GM19397 (cell line): ENCODE measurements at regions not wholly inside any gene's neighbourhood (a gene's known extent, or its start where the extent isn't known, plus 50 kb on each side); places are given as distances from the start of the nearest gene placed in this dataset.
"Not testable (repeated sequence)": the region's sequence is repeated elsewhere in the genome, so short reads cannot be mapped to it uniquely, and the experiment has no call there.

Experiments used
- ATAC-seq: cut with Tn5 transposase; IDR thresholded peaks from one replicate; pipeline ENCODE4 v1.9.1; 2021; ENCODE audit warnings: mild to moderate bottlenecking, moderate library complexity; ENCODE audit not compliant: unreplicated experiment

- no peak for ATAC-seq
These were observed 144.2 kb upstream of the ZNF804B start for GRCh38 chr7:88615336-88615735.

- no peak for ATAC-seq
These were observed 144.8 kb upstream of the ZNF804B start for GRCh38 chr7:88614736-88615135.

GRCh38 chr7:88610942-88611341 is 148.6 kb upstream of the ZNF804B start:
- ATAC-seq = no peak

- no peak for ATAC-seq
These were observed 158.8 kb upstream of the ZNF804B start for GRCh38 chr7:88600695-88601094.

GRCh38 chr7:88599528-88599927 is 160.0 kb upstream of the ZNF804B start:
- no peak for ATAC-seq

GRCh38 chr7:88597941-88598425 is 161.5 kb upstream of the ZNF804B start:
- ATAC-seq = no peak

GRCh38 chr7:88590963-88591362 is 168.5 kb upstream of the ZNF804B start:
- no peak for ATAC-seq

GRCh38 chr7:88589927-88590326 is 169.6 kb upstream of the ZNF804B start:
- ATAC-seq = no peak

- ATAC-seq = no peak
These were observed 172.6 kb upstream of the ZNF804B start for GRCh38 chr7:88586890-88587289.

- ATAC-seq = no peak
These were observed 173.3 kb upstream of the ZNF804B start for GRCh38 chr7:88586219-88586618.

- no peak for ATAC-seq
These were observed 182.8 kb upstream of the ZNF804B start for GRCh38 chr7:88576720-88577119.

- ATAC-seq = no peak
These were observed 193.3 kb upstream of the ZNF804B start for GRCh38 chr7:88566162-88566729.

- no peak for ATAC-seq
These were observed 194.1 kb upstream of the ZNF804B start for GRCh38 chr7:88565401-88565800.

- ATAC-seq = not testable (repeated sequence)
These were observed 203.1 kb upstream of the ZNF804B start for GRCh38 chr7:88556441-88556840.

GRCh38 chr7:88554847-88555246 is 204.7 kb upstream of the ZNF804B start:
- ATAC-seq = not testable (repeated sequence)

- ATAC-seq = no peak
These were observed 211.1 kb upstream of the ZNF804B start for GRCh38 chr7:88548399-88548798.

- ATAC-seq = no peak
These were observed 212.7 kb upstream of the ZNF804B start for GRCh38 chr7:88546808-88547207.

- ATAC-seq = no peak
These were observed 213.8 kb upstream of the ZNF804B start for GRCh38 chr7:88545663-88546062.

GRCh38 chr7:88540012-88540411 is 219.5 kb upstream of the ZNF804B start:
- ATAC-seq = no peak

GRCh38 chr7:88539518-88539917 is 220.0 kb upstream of the ZNF804B start:
- no peak for ATAC-seq

GRCh38 chr7:88523645-88524044 is 217.0 kb upstream of the STEAP4 start:
- no peak for ATAC-seq

GRCh38 chr7:88522771-88523293 is 216.1 kb upstream of the STEAP4 start:
- ATAC-seq = no peak

- ATAC-seq = no peak
These were observed 209.7 kb upstream of the STEAP4 start for GRCh38 chr7:88516429-88516828.
